ENCODE measurements at regions not wholly inside any gene's neighbourhood (a gene's known extent, or its start where the extent isn't known, plus 50 kb on each side); places are given as distances from the start of the nearest gene placed in this dataset.

DNA sequence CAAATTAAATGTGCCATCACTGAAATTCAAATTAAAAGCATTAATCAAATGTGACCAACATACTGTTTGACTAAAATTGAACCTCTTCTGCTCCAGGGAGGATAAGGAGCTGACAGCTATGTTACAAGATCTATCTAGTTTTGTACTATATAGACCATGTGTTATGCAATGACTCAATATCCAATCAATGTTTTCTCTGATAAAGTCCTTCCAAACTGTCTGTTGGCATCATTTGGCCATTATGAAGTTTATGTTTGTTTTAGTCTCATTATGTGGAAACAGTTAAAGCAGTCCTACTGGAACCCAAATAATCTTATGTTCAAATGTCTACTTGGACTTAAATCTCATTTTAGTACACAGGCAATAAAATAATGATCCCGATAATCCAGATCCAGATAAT is 267.0 kb upstream of the THBS1 start:
- Histone ChIP-seq H3K4me3 (ENCODE audit: low read depth in 2 of 2, low read length in 1 of 2) (no peak overlapping the region), H3K9ac (no peak overlapping the region), H3K4me1 (ENCODE audit: control insufficient read depth in 1 of 2, insufficient read depth in 2 of 2, low read depth in 1 of 2, low read length in 1 of 2) (peaks cover 0 to 4% of the 10 kb centered on the region in 2 experiments; a peak in 1 of 4 replicates), H3F3A (replicated peaks; ENCODE audit: insufficient read depth) (no peaks in the 10 kb centered on the region), H3K36me3 (replicated peaks in 1 of 2; ENCODE audit: control insufficient read depth in 1 of 2, insufficient read depth in 2 of 2, low read length in 1 of 2) (no peaks in the 10 kb centered on the region), H3K27ac (ENCODE audit: low read depth in 2 of 2, low read length in 1 of 2) (no peak overlapping the region), H3K9me3 (no peaks in the 10 kb centered on the region), H3K4me2 (no peak overlapping the region), H3K79me2 (ENCODE audit: insufficient read depth) (no peaks in the 10 kb centered on the region), H3K9me2 (no peaks in the 10 kb centered on the region), H3K27me3 (ENCODE audit: insufficient read depth) (no peaks in the 10 kb centered on the region), H2AFZ (ENCODE audit: low read depth) (no peak overlapping the region), H4K20me1 (ENCODE audit: insufficient read depth) (no peaks in the 10 kb centered on the region)
- WGBS (ENCODE audit: low lambda C conversion rate): 94% methylated on average over 1 of the region's 1 CpG
- CTCF ChIA-PET: interaction anchor here (0.8 kb wide), 1 partner anchor 23 kb away, joined by 3 read pairs; no protein-coding TSS in a partner anchor
- TF ChIP-seq SIN3A (IDR thresholded peaks at IDR 0.05; ENCODE audit: borderline replicate concordance, low read depth, low read length) (no peak), FOXJ3 (CRISPR knock-in tag; IDR thresholded peaks at IDR 0.05) (no peak), EZH2phosphoT487 (IDR thresholded peaks at IDR 0.05; ENCODE audit: borderline replicate concordance, low read depth) (no peak), JUND (IDR thresholded peaks at IDR 0.05) (no peak), RFX5 (IDR thresholded peaks at IDR 0.05; ENCODE audit: low read length) (no peak), NFIC (IDR thresholded peaks at IDR 0.05; ENCODE audit: borderline replicate concordance) (no peak), TEAD4 (IDR thresholded peaks at IDR 0.05; ENCODE audit: borderline replicate concordance, insufficient read depth) (no peak), SMC3 (IDR thresholded peaks at IDR 0.05; ENCODE audit: low read depth, low read length) (no peak), MXI1 (IDR thresholded peaks at IDR 0.05; ENCODE audit: low read depth, low read length) (no peak), CHD2 (IDR thresholded peaks at IDR 0.05; ENCODE audit: low read length, partially characterized antibody) (no peak), FOXM1 (IDR thresholded peaks at IDR 0.05; ENCODE audit: low read depth) (no peak), RAD21 (IDR thresholded peaks at IDR 0.05; ENCODE audit: low read length) (no peak), NRF1 (IDR thresholded peaks at IDR 0.05; ENCODE audit: low read depth, low read length) (no peak), YY1 (IDR thresholded peaks at IDR 0.05; ENCODE audit: low read depth) (no peak), EP300 (IDR thresholded peaks at IDR 0.05; ENCODE audit: borderline replicate concordance in 1 of 2, low read depth in 1 of 2, low read length in 1 of 2) (no peak), MEF2A (IDR thresholded peaks at IDR 0.05; ENCODE audit: borderline replicate concordance, low read depth) (no peak)
- TF ChIP-seq, protein P1, sequence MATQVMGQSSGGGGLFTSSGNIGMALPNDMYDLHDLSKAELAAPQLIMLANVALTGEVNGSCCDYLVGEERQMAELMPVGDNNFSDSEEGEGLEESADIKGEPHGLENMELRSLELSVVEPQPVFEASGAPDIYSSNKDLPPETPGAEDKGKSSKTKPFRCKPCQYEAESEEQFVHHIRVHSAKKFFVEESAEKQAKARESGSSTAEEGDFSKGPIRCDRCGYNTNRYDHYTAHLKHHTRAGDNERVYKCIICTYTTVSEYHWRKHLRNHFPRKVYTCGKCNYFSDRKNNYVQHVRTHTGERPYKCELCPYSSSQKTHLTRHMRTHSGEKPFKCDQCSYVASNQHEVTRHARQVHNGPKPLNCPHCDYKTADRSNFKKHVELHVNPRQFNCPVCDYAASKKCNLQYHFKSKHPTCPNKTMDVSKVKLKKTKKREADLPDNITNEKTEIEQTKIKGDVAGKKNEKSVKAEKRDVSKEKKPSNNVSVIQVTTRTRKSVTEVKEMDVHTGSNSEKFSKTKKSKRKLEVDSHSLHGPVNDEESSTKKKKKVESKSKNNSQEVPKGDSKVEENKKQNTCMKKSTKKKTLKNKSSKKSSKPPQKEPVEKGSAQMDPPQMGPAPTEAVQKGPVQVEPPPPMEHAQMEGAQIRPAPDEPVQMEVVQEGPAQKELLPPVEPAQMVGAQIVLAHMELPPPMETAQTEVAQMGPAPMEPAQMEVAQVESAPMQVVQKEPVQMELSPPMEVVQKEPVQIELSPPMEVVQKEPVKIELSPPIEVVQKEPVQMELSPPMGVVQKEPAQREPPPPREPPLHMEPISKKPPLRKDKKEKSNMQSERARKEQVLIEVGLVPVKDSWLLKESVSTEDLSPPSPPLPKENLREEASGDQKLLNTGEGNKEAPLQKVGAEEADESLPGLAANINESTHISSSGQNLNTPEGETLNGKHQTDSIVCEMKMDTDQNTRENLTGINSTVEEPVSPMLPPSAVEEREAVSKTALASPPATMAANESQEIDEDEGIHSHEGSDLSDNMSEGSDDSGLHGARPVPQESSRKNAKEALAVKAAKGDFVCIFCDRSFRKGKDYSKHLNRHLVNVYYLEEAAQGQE (IDR thresholded peaks at IDR 0.05; ENCODE audit: low read depth, low read length): no peak
- TF ChIP-seq, protein P2, sequence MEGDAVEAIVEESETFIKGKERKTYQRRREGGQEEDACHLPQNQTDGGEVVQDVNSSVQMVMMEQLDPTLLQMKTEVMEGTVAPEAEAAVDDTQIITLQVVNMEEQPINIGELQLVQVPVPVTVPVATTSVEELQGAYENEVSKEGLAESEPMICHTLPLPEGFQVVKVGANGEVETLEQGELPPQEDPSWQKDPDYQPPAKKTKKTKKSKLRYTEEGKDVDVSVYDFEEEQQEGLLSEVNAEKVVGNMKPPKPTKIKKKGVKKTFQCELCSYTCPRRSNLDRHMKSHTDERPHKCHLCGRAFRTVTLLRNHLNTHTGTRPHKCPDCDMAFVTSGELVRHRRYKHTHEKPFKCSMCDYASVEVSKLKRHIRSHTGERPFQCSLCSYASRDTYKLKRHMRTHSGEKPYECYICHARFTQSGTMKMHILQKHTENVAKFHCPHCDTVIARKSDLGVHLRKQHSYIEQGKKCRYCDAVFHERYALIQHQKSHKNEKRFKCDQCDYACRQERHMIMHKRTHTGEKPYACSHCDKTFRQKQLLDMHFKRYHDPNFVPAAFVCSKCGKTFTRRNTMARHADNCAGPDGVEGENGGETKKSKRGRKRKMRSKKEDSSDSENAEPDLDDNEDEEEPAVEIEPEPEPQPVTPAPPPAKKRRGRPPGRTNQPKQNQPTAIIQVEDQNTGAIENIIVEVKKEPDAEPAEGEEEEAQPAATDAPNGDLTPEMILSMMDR (IDR thresholded peaks at IDR 0.05): no peak
- TF ChIP-seq, protein P3, sequence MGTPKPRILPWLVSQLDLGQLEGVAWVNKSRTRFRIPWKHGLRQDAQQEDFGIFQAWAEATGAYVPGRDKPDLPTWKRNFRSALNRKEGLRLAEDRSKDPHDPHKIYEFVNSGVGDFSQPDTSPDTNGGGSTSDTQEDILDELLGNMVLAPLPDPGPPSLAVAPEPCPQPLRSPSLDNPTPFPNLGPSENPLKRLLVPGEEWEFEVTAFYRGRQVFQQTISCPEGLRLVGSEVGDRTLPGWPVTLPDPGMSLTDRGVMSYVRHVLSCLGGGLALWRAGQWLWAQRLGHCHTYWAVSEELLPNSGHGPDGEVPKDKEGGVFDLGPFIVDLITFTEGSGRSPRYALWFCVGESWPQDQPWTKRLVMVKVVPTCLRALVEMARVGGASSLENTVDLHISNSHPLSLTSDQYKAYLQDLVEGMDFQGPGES (IDR thresholded peaks at IDR 0.05; ENCODE audit: low read depth, low read length): no peak
- no peak for DNase-seq
- POLR2A ChIA-PET: no interaction called here

Measured in SK-N-SH (cell line).